Pulmonary artery endothelial cell (primary cell): ENCODE measurements at regions not wholly inside any gene's neighbourhood (a gene's known extent, or its start where the extent isn't known, plus 50 kb on each side); places are given as distances from the start of the nearest gene placed in this dataset.

Experiments used
- DNase-seq: peaks from one replicate; pipeline ENCODE4 v3.0.0-alpha.2; 2011; ENCODE audit warnings: low read depth, low spot score

DNA sequence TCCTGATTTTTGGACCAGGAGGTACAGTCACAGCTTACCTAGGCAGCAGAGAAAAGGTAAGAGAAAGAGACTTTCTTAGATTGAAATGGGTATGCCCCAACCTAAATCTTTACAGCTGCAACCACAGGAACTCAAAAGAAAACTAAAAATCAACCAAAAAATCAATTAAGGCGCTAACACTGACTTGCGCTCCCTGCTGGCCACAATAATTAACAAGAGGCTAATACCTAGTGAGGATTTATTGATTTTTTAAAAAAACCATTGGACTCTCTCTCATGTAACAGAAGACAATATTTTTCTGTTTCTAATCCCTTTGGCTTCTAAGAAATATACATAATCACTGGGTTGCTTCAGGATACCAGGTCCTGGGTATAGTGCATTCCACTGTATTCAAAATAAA, 153.9 kb upstream of the TENM3 start:
- no peak for DNase-seq

DNA sequence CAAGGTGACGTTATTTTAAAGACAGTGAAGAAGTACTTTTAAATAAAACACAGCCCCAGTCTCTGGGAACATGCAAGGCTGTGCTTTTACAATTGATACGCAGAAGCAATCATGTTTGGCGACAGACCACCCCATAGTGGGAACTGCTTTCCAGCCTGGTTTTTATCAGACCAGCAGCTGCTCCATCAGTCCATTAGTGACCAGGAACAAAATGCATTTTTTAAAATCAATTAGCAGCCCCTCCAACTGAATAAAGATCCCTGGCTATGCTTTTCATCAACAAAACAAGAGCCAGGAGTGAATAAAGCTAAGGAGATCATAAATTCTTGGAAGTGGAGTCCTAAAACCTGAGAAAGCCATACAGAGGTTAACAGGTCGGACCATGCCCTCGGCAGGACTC, 153.0 kb upstream of the TENM3 start:
- DNase-seq: no peak

- DNase-seq: no peak
Measured at GRCh38 chr4:182091128-182091527, 152.1 kb upstream of the TENM3 start.

DNA sequence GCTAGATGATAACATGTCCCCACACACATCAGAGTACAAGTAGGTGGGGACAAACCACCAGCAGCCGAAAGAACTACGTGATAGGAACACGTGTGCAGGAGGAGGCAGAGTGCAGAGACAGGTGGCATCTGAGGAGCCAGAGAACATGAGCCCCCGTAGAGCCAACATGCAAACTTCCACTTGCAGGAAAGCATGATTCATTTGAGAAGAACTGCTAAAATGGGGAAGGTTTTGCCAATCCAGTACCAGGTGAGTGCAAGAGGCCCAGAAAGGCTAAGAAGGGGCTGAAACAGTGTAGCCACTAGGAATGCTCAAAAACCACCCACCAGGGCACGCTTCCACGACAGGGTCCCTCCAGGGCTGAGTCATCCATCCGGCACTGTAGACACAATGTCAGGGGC, 149.8 kb upstream of the TENM3 start:
- no peak for DNase-seq

DNA sequence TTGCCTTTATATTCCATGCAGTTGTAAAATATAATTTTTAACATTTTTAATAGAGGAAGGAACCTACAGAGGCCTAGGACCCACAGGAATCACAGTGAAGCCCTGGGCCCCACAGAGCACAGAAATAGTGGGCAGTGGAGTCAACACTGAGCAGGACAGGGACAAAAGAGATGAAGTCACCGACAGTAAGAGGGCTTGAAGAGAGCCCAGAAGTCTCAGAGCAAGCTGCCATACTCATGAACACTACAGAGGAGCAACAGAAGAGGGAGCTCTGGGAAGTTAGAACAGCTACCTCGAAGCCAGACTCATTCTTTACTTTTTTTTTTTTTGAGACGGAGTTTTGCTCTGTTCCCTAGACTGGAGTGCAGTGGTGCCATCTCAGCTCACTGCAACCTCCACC, 149.3 kb upstream of the TENM3 start:
- DNase-seq: no peak

GRCh38 chr4:182101618-182102017, 141.6 kb upstream of the TENM3 start:
- no peak for DNase-seq

- no peak for DNase-seq
Measured at GRCh38 chr4:182102576-182102975, 140.6 kb upstream of the TENM3 start.

- DNase-seq: no peak
Measured at GRCh38 chr4:182103614-182104319, 139.4 kb upstream of the TENM3 start.

GRCh38 chr4:182105416-182105815, 137.8 kb upstream of the TENM3 start:
- DNase-seq: no peak

- DNase-seq: no peak
Measured at GRCh38 chr4:182107931-182108330, 135.3 kb upstream of the TENM3 start.

GRCh38 chr4:182111586-182111985, 131.6 kb upstream of the TENM3 start:
- no peak for DNase-seq

- DNase-seq: no peak
Measured at GRCh38 chr4:182113779-182114178, 129.4 kb upstream of the TENM3 start.

DNA sequence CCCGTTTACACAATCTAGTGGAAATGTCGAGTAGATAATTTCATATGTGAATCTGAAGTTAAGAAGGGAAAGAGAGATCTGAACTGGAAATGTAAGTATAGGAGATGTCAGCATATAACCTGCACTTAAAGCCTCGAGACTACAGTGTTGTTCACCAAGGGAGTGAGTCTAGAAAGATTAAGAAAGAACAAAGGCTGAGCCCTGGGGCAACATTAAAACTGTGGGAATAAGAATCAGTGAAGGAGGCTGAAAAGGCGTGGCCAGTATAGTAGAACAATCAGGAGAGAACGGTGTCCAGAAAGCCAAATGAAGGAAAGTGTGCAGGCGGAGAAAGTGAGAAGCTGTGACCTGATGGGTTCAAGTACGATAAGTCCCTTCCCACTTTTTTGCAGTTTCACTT, 118.8 kb upstream of the TENM3 start:
- no peak for DNase-seq

- no peak for DNase-seq
Measured at GRCh38 chr4:182126096-182126495, 117.1 kb upstream of the TENM3 start.

GRCh38 chr4:182126603-182127002, 116.6 kb upstream of the TENM3 start:
- no peak for DNase-seq

DNA sequence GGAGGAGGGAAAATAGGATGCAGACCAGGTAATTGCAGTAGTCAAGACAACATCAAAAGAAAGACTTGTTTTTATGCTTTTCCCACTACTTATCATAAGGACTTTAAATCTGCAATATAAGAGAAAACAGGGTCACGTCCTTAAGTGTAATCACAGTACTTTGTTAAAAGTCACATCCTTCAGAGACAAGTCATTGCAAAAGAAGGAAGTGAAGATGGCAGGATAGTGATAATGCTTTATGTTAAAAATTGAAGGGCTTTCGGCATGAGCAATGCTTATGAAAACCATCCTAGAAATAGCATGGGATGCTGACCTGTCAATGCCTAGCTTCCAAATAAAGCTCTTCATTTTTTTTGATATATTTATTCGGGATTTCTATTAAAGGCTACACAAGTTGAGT, 110.2 kb upstream of the TENM3 start:
- DNase-seq: no peak

- no peak for DNase-seq
Measured at GRCh38 chr4:182134261-182134660, 108.9 kb upstream of the TENM3 start.

GRCh38 chr4:182136201-182136600, 107.0 kb upstream of the TENM3 start:
- DNase-seq: no peak

GRCh38 chr4:182137343-182137742, 105.9 kb upstream of the TENM3 start:
- no peak for DNase-seq

DNA sequence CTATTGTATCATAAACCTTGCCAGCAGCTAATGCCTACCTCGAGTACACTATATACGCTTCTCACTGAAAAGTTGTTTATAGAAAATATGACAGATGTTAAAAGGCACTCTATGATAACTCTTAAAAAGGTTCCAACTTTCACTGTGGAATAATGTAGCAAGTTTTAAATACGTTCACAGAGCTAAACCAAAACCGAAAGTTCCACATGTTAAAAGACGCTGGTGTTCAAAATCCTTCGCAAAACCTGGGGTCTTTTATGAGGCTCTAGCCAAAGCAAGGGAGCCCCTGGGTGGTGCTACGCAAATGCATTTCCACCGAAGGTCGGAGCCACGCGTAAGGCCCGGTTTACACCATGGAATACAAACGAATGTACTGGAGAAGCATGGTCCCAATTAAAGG, 103.7 kb upstream of the TENM3 start:
- no peak for DNase-seq

DNA sequence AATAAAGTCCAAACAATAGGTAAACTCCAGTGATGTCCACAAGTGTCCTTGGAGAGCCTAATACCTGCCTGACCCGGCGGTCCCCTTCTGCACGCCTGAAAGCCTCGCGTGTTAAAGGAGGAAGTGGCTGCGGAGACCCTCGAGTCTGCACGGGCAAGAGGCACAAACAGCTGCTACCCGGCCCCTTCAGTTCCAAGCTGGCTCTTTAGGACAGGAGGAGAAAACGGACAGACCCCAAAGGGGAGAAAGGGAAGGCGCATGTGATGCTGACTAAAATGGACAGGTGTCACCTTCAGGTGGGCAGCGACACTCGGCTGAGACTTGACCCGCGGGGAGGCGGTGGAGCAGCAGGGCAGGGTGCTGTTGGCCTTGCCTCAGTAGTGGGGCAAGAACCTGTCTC, 102.7 kb upstream of the TENM3 start:
- DNase-seq: no peak

- no peak for DNase-seq
Measured at GRCh38 chr4:182141061-182141460, 102.1 kb upstream of the TENM3 start.

- no peak for DNase-seq
Measured at GRCh38 chr4:182142176-182143085, 100.8 kb upstream of the TENM3 start.
